ENCODE measurements at regions not wholly inside any gene's neighbourhood (a gene's known extent, or its start where the extent isn't known, plus 50 kb on each side); places are given as distances from the start of the nearest gene placed in this dataset.
"Not testable (repeated sequence)": the region's sequence is repeated elsewhere in the genome, so short reads cannot be mapped to it uniquely, and the experiment has no call there.

DNA sequence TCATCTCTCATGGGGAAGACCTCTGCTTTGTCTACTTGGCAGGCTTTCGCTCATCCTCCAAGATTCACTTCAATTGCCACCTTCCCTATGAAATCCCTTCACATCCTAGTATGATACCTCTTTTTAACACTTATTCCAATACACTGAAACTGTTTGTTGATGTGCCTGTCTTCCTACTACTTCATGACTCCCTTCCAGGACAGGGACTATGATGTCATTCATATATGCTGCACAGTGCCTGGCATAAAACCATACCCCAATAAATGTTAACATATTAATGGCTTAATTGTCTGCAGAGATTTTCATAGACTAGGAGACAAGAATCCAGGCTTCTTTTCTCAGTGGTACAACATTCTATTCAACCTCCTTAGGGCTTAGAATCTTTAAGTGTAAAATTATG lies 215.5 kb downstream of the ZNF608 start:
- peaks cover 4% of the 10 kb centered on the region for H3K4me1 Mint-ChIP-seq (ENCODE audit: low read depth)
- DNase-seq (ENCODE audit: low spot score, unreplicated experiment): no peak
- H3K4me3 Mint-ChIP-seq (ENCODE audit: low read depth): no peak overlapping the region
- peaks cover 13% of the 10 kb centered on the region for H3K9me3 Mint-ChIP-seq (ENCODE audit: low read depth)
- H3K36me3 Mint-ChIP-seq (ENCODE audit: insufficient read depth): no peaks in the 10 kb centered on the region
- H3K27me3 Mint-ChIP-seq: no peaks in the 10 kb centered on the region
- H3K27ac Mint-ChIP-seq: no peak overlapping the region
- TF ChIP-seq CTCF (IDR thresholded peaks at IDR 0.05; ENCODE audit: unreplicated experiment): no peak

- H3K4me3 Mint-ChIP-seq (ENCODE audit: low read depth): no peak overlapping the region
- H3K27me3 Mint-ChIP-seq: no peaks in the 10 kb centered on the region
- no peak for DNase-seq (ENCODE audit: low spot score, unreplicated experiment)
- H3K27ac Mint-ChIP-seq: no peak overlapping the region
- peaks cover 8% of the 10 kb centered on the region for H3K4me1 Mint-ChIP-seq (ENCODE audit: low read depth)
- TF ChIP-seq CTCF (IDR thresholded peaks at IDR 0.05; ENCODE audit: unreplicated experiment): no peak
- H3K9me3 Mint-ChIP-seq (ENCODE audit: low read depth): peaks cover 19% of the 10 kb centered on the region
- H3K36me3 Mint-ChIP-seq (ENCODE audit: insufficient read depth): no peaks in the 10 kb centered on the region
Observed at GRCh38 chr5:124528838-124529237, 217.6 kb downstream of the ZNF608 start.

GRCh38 chr5:124527220-124527991 lies 219.0 kb downstream of the ZNF608 start:
- peaks cover 14% of the 10 kb centered on the region for H3K9me3 Mint-ChIP-seq (ENCODE audit: low read depth)
- peaks cover 8% of the 10 kb centered on the region for H3K4me1 Mint-ChIP-seq (ENCODE audit: low read depth)
- no peak overlapping the region for H3K27ac Mint-ChIP-seq
- H3K27me3 Mint-ChIP-seq: no peaks in the 10 kb centered on the region
- no peak overlapping the region for H3K4me3 Mint-ChIP-seq (ENCODE audit: low read depth)
- H3K36me3 Mint-ChIP-seq (ENCODE audit: insufficient read depth): no peaks in the 10 kb centered on the region
- no peak for TF ChIP-seq CTCF (IDR thresholded peaks at IDR 0.05; ENCODE audit: unreplicated experiment)
- DNase-seq (ENCODE audit: low spot score, unreplicated experiment): no peak

- H3K4me3 Mint-ChIP-seq (ENCODE audit: low read depth); H3K27ac Mint-ChIP-seq; DNase-seq (ENCODE audit: low spot score, unreplicated experiment); H3K36me3 Mint-ChIP-seq (ENCODE audit: insufficient read depth); H3K27me3 Mint-ChIP-seq; H3K4me1 Mint-ChIP-seq (ENCODE audit: low read depth): not testable (repeated sequence)
- H3K9me3 Mint-ChIP-seq (ENCODE audit: low read depth): peaks cover 18% of the 10 kb centered on the region
Observed at GRCh38 chr5:124526079-124526478, 220.4 kb downstream of the ZNF608 start.

DNA sequence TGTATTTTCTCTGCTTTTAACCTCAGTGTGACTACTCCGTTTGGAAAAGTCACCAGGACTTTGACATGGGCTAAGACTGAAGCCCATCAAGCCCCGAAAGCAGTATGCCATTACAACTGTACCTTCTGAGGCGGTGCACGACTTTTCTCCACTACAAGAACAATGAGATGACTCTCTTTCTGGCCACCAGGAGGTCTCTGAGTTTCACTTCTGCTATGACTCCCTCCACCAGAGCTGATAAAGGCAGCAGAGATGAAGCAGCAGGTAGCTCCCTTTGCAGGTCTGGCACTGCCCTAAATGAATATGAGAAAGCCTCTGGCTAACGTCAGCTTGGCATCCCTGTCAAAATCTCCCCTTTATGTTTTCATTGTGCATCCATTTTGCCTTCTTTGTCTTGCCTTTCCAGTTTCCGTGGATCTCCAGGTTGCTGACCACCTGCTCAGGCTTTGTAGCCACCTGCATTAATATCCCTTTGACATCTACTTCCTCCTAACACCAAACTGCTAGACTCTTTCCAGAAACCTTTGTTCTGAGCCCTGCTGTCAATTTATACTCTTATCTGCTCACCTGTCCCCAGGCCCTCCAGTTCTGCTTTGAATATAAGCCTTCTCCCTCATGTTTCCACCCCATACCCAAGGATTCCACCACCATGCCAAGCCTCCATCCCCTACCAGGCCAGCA lies 221.7 kb downstream of the ZNF608 start:
- TF ChIP-seq CTCF (IDR thresholded peaks at IDR 0.05; ENCODE audit: unreplicated experiment): no peak
- Mint-ChIP-seq H3K36me3 (ENCODE audit: insufficient read depth) (no peaks in the 10 kb centered on the region), H3K4me3 (ENCODE audit: low read depth) (no peak overlapping the region), H3K4me1 (ENCODE audit: low read depth) (peaks cover 8% of the 10 kb centered on the region), H3K9me3 (ENCODE audit: low read depth) (peaks cover 13% of the 10 kb centered on the region), H3K27me3 (no peaks in the 10 kb centered on the region), H3K27ac (no peak overlapping the region)
- no peak for DNase-seq (ENCODE audit: low spot score, unreplicated experiment)

DNA sequence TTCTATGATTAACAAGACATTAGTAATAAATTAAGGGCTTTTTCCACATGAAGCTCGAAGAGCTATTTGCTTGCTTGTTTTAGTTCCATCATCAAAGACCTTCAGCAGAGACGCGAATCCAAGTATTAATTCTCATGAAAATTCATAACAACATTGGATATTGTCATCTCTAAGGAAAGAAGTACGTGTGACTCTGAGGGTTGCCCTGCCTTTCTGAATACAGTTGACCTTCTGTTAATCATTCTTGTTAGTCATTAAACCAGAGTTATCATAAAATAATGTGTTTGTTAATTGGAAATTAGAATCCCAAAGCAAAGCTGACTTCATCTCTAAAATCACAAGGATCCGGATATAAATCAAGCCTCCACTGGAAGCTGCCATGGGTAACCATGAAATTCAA lies 222.5 kb downstream of the ZNF608 start:
- Mint-ChIP-seq H3K36me3 (ENCODE audit: insufficient read depth) (no peaks in the 10 kb centered on the region), H3K27ac (no peak overlapping the region), H3K4me3 (ENCODE audit: low read depth) (no peak overlapping the region), H3K27me3 (no peaks in the 10 kb centered on the region), H3K9me3 (ENCODE audit: low read depth) (peaks cover 13% of the 10 kb centered on the region), H3K4me1 (ENCODE audit: low read depth) (peaks cover 8% of the 10 kb centered on the region)
- no peak for DNase-seq (ENCODE audit: low spot score, unreplicated experiment)
- TF ChIP-seq CTCF (IDR thresholded peaks at IDR 0.05; ENCODE audit: unreplicated experiment): no peak
